Dedifferentiated amniotic fluid mesenchymal stem cell (primary cell): ENCODE measurements at regions not wholly inside any gene's neighbourhood (a gene's known extent, or its start where the extent isn't known, plus 50 kb on each side); places are given as distances from the start of the nearest gene placed in this dataset.
"Not testable (repeated sequence)": the region's sequence is repeated elsewhere in the genome, so short reads cannot be mapped to it uniquely, and the experiment has no call there.

Experiments
- DNase-seq: peaks from one replicate; pipeline ENCODE4 v3.0.0-alpha.2; 2016; ENCODE audit errors: extremely low spot score

- no peak for DNase-seq
Observed at GRCh38 chr11:134978388-134979088, 566.5 kb upstream of the B3GAT1 start.

DNA sequence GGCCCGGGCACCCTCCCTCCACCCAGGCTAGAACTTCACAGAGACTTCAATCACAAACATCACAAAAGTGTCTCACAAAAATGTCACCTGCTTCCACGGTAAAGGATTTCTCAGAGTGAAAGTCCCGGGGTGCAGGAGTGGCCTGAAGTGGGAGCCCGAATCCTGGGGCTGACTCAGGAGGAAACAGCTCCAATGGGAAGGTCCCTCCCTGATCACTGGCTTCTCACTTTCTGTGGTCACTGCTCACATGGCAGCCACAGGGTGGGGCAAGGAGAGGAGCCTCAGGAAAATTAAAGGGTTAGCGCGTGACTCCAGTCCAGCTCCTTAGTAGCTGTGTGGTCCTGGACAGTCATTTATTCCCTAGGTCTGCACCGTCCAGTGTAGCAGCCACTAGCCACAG lies 564.5 kb upstream of the B3GAT1 start:
- no peak for DNase-seq

DNA sequence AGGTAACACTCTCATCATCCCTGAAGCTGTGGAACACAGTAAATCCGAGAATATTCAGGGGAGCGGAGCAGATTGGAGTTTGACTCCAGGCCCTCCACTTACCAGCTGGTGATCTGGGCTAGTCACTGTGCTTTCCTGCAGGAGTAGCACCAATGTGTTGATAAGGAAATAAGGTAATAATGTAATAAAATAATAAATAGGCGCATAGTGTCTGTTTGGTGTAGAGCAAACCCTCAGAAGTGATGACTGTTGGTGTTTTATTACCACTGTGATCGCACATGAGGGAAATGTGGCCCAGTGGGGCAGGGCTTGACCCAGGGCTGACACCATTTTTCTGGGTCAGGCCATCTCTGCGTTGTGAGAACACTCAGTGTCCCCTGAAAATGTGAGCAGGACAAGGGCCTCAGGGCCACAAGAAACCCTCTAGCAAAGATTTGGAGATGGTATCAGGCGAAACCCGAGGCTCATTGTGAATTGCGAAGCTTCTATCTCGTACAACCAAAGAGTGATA lies 563.9 kb upstream of the B3GAT1 start:
- no peak for DNase-seq

- DNase-seq, result no peak
Observed at GRCh38 chr11:134973801-134974200, 561.8 kb upstream of the B3GAT1 start.

- DNase-seq, result no peak
Observed at GRCh38 chr11:134971381-134971780, 559.3 kb upstream of the B3GAT1 start.

GRCh38 chr11:134967746-134968145 lies 555.7 kb upstream of the B3GAT1 start:
- DNase-seq, result no peak

- DNase-seq, result not testable (repeated sequence)
Observed at GRCh38 chr11:134961386-134961785, 549.3 kb upstream of the B3GAT1 start.

DNA sequence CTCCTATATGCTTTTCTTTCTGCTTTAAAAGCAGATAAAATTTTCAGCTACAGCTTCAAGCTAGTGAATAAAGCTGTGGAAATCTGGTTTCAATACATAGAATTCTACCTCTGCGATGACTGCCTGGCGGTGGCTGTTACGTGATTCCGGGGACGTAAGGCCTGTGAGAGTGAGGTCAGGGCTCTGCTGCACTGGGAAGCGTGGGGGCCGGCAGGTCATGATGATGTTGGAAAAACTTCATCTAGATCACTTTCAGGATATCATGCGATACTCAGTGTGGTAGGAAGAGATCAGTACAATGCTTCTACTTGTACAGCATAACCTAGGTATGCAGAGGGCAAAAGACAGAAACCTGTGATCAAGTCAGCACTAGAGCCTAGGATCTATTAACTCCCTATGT lies 546.8 kb upstream of the B3GAT1 start:
- no peak for DNase-seq

GRCh38 chr11:134958336-134958640 lies 546.2 kb upstream of the B3GAT1 start:
- DNase-seq, result no peak

GRCh38 chr11:134957540-134958335 lies 545.7 kb upstream of the B3GAT1 start:
- DNase-seq, result no peak

DNA sequence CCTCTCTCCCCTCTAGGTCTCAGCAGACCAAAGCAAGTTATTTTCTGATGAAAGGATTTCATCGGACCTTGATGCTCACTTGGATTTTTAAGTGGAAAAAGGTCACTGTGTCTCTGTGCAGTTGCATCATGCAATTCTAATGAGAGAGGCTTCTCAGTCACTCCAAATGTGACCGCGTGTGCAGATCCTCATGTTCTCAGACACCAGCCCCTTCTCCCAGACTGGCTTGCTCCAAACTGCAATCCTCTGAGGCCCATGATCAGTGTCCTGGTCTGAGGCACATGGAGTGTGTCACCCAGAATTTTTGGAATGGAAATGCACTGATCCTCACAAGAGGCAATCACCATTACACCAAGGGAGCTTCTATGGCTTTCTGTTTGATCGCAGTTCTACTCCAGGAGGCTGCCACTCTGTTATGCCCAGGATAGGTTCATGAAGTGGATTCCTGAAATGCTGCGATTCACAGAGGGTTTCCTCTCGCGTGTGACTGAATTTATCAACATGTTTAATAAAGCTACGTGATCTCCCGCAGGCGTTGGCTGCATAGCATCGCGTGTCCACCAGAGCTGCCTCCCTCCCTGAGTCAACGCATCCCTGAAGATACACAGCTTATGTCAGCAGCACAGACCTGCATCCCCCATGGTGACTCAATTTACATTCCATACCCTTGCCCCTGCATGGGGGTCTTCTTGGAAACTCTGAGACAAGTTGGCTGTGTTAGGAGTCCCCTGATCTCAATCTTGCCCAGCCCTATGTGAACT lies 544.6 kb upstream of the B3GAT1 start:
- no peak for DNase-seq

DNA sequence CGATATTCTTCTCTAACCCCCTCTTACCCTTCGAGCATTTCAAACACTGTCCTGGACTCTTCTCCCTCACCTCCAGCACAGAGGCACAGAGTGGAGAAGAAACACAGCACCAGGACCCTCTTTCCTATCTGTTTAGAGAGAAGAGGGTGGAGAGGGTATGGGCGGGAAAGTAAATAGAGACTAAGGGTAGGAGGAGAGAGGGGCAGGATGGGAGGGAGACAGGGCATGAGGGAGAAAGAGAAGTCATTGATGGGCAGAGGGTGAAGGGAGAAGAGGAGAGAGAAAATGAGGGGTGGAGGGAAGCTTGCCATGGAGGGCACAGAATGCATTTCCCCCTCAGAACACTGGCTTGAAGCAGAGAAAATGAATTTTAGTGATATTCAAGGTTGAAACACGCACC lies 543.9 kb upstream of the B3GAT1 start:
- DNase-seq, result not testable (repeated sequence)

GRCh38 chr11:134955281-134955680 lies 543.2 kb upstream of the B3GAT1 start:
- no peak for DNase-seq

- not testable (repeated sequence) for DNase-seq
Observed at GRCh38 chr11:134954456-134954855, 542.4 kb upstream of the B3GAT1 start.

GRCh38 chr11:134953417-134953970 lies 541.5 kb upstream of the B3GAT1 start:
- DNase-seq, result not testable (repeated sequence)

GRCh38 chr11:134951305-134951700 lies 539.3 kb upstream of the B3GAT1 start:
- DNase-seq, result no peak

GRCh38 chr11:134950692-134951304 lies 538.8 kb upstream of the B3GAT1 start:
- peak; percentile 38 for DNase-seq

DNA sequence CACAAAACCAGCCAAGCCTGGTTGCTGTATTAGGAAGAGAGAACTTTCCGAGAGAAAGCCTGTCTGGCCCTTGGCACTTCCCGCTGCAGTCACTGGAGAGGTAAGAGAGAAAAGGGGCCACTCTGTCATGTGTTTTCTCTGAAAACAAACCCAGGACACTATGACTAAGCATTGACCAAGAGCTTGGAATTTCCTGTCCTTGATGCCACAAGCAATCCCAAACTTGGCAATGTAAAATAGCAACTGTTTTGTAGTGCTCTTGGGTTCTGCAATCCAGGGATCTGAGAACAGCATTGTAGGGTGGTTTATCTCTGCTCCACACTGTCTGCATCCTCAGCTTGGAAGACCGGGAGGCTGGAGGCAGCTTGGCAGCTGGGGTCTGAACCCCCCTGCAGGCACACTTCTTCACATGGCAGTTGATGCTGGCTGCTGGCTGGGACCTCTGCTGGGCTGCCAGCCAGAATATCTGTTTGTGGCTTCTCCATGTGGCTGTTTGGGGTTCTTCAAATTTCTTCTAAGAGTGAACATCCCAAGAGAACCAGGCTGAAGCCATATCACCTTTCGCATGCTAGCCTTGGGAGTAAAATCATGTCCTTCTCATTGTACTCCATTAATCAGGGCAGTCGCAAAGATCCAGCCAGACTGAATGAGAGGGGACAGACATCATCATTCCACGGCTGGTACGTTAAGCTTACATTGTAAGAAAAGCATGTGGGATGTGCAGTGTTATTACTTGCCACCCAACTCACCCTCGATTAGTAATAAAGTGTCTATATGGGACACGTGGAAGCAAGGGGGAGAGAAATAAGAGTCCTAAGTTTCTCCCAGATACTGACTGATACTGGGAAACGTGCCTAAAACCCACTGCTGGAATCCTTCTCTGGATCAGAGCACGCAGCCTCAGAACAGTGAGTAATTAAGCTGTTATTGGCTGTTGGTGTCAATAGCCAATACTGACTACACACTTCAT lies 537.4 kb upstream of the B3GAT1 start:
- DNase-seq, result peak; percentile 48

- no peak for DNase-seq
Observed at GRCh38 chr11:134947556-134947955, 535.5 kb upstream of the B3GAT1 start.

- no peak for DNase-seq
Observed at GRCh38 chr11:134945993-134946392, 534.0 kb upstream of the B3GAT1 start.

GRCh38 chr11:134944986-134945385 lies 532.9 kb upstream of the B3GAT1 start:
- DNase-seq, result no peak
